ENCODE measurements at regions not wholly inside any gene's neighbourhood (a gene's known extent, or its start where the extent isn't known, plus 50 kb on each side); places are given as distances from the start of the nearest gene placed in this dataset.

GRCh38 chr1:34478515-34479076, 276.3 kb upstream of the GJB5 start:
- Mint-ChIP-seq H3K9me3 (ENCODE audit: unreplicated experiment) (no peaks in the 10 kb centered on the region), H3K27me3 (ENCODE audit: insufficient read depth, unreplicated experiment) (peaks cover 4% of the 10 kb centered on the region), H3K27ac (ENCODE audit: unreplicated experiment) (no peak overlapping the region), H3K36me3 (ENCODE audit: insufficient read depth, unreplicated experiment) (no peaks in the 10 kb centered on the region), H3K4me1 (ENCODE audit: low read depth, unreplicated experiment) (no peaks in the 10 kb centered on the region), H3K4me3 (ENCODE audit: unreplicated experiment) (no peak overlapping the region)
- intact Hi-C loops (cut with micrococcal nuclease; ENCODE audit: unreplicated experiment) = no loop called here
- POLR2A ChIA-PET = no interaction called here
- Histone ChIP-seq H3K4me3 (ENCODE audit: low read depth, low read length) (no peak overlapping the region), H3K36me3 (ENCODE audit: control insufficient read depth, insufficient read depth, low read length) (no peaks in the 10 kb centered on the region), H3K9me3 (no peaks in the 10 kb centered on the region), H3K4me1 (no peaks in the 10 kb centered on the region), H3K27me3 (replicated peaks; ENCODE audit: control insufficient read depth, insufficient read depth, low read length) (no peaks in the 10 kb centered on the region)
- TF ChIP-seq CTCF (IDR thresholded peaks at IDR 0.05; ENCODE audit: insufficient read depth in 1 of 2, low read depth in 1 of 2, low read length in 1 of 2, severe bottlenecking in 1 of 2, unreplicated experiment in 1 of 2) = no peak
- BruUV-seq (replicated peaks) = no TSS peak
- DNase-seq = no peak
- CTCF ChIA-PET = no interaction called here

- no peak for TF ChIP-seq CTCF (IDR thresholded peaks at IDR 0.05; ENCODE audit: insufficient read depth in 1 of 2, low read depth in 1 of 2, low read length in 1 of 2, severe bottlenecking in 1 of 2, unreplicated experiment in 1 of 2)
- no peak for DNase-seq
- POLR2A ChIA-PET = no interaction called here
- Mint-ChIP-seq H3K27me3 (ENCODE audit: insufficient read depth, unreplicated experiment) (peaks cover 4% of the 10 kb centered on the region), H3K27ac (ENCODE audit: unreplicated experiment) (no peak overlapping the region), H3K36me3 (ENCODE audit: insufficient read depth, unreplicated experiment) (no peaks in the 10 kb centered on the region), H3K4me1 (ENCODE audit: low read depth, unreplicated experiment) (no peaks in the 10 kb centered on the region), H3K9me3 (ENCODE audit: unreplicated experiment) (no peaks in the 10 kb centered on the region), H3K4me3 (ENCODE audit: unreplicated experiment) (no peak overlapping the region)
- Histone ChIP-seq H3K36me3 (ENCODE audit: control insufficient read depth, insufficient read depth, low read length) (no peaks in the 10 kb centered on the region), H3K27me3 (replicated peaks; ENCODE audit: control insufficient read depth, insufficient read depth, low read length) (no peaks in the 10 kb centered on the region), H3K9me3 (no peaks in the 10 kb centered on the region), H3K4me1 (no peaks in the 10 kb centered on the region), H3K4me3 (ENCODE audit: low read depth, low read length) (no peak overlapping the region)
- CTCF ChIA-PET = no interaction called here
- BruUV-seq (replicated peaks) = no TSS peak
- intact Hi-C loops (cut with micrococcal nuclease; ENCODE audit: unreplicated experiment) = no loop called here
Measured at GRCh38 chr1:34479731-34480130, 275.1 kb upstream of the GJB5 start.

GRCh38 chr1:34488080-34488708, 266.7 kb upstream of the GJB5 start:
- Histone ChIP-seq H3K4me1 (no peaks in the 10 kb centered on the region), H3K36me3 (ENCODE audit: control insufficient read depth, insufficient read depth, low read length) (no peaks in the 10 kb centered on the region), H3K4me3 (ENCODE audit: low read depth, low read length) (no peak overlapping the region), H3K27me3 (replicated peaks; ENCODE audit: control insufficient read depth, insufficient read depth, low read length) (no peaks in the 10 kb centered on the region), H3K9me3 (no peaks in the 10 kb centered on the region)
- no peaks in the 10 kb centered on the region for H3K27me3 Mint-ChIP-seq (ENCODE audit: insufficient read depth, unreplicated experiment)
- CTCF ChIA-PET = no interaction called here
- DNase-seq = no peak
- no peaks in the 10 kb centered on the region for H3K4me1 Mint-ChIP-seq (ENCODE audit: low read depth, unreplicated experiment)
- no peaks in the 10 kb centered on the region for H3K36me3 Mint-ChIP-seq (ENCODE audit: insufficient read depth, unreplicated experiment)
- POLR2A ChIA-PET = no interaction called here
- no peak overlapping the region for H3K27ac Mint-ChIP-seq (ENCODE audit: unreplicated experiment)
- no peak for TF ChIP-seq CTCF (IDR thresholded peaks at IDR 0.05; ENCODE audit: insufficient read depth in 1 of 2, low read depth in 1 of 2, low read length in 1 of 2, severe bottlenecking in 1 of 2, unreplicated experiment in 1 of 2)
- H3K4me3 Mint-ChIP-seq (ENCODE audit: unreplicated experiment) = no peak overlapping the region
- intact Hi-C loops (cut with micrococcal nuclease; ENCODE audit: unreplicated experiment) = no loop called here
- no TSS peak for BruUV-seq (replicated peaks)
- H3K9me3 Mint-ChIP-seq (ENCODE audit: unreplicated experiment) = peaks cover 13% of the 10 kb centered on the region
